ENCODE measurements at regions not wholly inside any gene's neighbourhood (a gene's known extent, or its start where the extent isn't known, plus 50 kb on each side); places are given as distances from the start of the nearest gene placed in this dataset.

DNA sequence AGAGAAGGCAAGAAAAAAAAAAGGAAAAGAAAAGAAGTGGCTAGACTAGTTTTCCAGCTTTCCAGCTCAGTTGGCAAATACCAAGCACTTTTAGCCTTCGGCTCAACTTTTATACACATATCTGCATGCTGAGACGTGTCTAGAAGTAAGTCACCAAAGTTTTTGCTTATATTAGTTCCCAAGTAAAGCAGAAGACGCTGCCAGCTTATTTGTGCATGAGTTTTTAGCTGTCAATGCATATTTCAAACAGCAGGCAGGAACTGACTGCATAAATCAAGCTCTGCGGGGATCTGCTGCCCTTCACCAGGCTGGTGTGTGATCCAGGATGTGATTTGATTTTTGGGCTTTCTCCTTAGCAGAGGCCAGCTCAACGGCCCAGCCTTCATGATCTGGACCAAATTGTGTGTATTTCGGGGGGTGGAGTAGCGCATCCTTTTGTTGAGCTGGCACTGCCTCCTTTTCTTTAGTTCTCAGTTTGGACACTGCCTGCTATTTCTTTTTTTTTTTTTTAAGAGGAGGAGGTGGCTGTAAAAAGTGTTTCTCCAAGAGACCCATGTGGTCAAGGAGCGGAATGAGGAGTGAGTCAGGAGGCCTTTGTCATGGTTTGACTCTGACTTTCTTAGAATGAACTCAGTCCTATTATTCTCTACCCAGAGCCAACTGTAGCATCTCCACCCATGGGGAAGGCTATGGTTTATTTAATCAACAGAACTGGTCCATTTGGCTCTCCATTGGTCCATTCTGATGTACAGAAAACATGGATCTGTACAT is 162.6 kb upstream of the XYLT1 start:
- in situ Hi-C loops (cut with HindIII; ENCODE audit: low sequenced_read_pairs), result no loop called here
- TF ChIP-seq, protein P1, sequence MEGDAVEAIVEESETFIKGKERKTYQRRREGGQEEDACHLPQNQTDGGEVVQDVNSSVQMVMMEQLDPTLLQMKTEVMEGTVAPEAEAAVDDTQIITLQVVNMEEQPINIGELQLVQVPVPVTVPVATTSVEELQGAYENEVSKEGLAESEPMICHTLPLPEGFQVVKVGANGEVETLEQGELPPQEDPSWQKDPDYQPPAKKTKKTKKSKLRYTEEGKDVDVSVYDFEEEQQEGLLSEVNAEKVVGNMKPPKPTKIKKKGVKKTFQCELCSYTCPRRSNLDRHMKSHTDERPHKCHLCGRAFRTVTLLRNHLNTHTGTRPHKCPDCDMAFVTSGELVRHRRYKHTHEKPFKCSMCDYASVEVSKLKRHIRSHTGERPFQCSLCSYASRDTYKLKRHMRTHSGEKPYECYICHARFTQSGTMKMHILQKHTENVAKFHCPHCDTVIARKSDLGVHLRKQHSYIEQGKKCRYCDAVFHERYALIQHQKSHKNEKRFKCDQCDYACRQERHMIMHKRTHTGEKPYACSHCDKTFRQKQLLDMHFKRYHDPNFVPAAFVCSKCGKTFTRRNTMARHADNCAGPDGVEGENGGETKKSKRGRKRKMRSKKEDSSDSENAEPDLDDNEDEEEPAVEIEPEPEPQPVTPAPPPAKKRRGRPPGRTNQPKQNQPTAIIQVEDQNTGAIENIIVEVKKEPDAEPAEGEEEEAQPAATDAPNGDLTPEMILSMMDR (IDR thresholded peaks at IDR 0.05; ENCODE audit: low read depth, low read length), result no peak
- DNase-seq (ENCODE audit: low read depth, low spot score), result no peak
- no peak overlapping the region for H3K4me3 ChIP-seq (ENCODE audit: low read depth, low read length)

DNA sequence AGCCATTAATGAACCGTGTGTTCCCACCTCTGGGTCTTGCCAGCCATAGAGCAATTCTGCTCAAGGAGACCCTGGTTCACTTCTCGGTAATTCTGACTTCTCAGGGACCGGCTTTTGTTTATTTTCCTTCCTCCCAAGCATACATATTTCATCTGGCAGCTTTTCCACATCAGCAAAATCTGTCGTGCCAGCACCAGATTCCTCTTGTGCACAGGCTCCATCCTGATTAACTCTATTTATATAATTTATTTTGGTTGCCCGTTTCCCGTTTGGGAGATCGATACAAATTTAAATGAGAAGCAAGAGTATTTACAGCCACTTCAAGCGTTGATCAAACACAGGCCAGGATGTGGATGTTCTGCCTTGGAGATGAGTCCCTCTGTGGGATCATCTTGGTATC is 161.9 kb upstream of the XYLT1 start:
- in situ Hi-C loops (cut with HindIII; ENCODE audit: low sequenced_read_pairs), result no loop called here
- no peak overlapping the region for H3K4me3 ChIP-seq (ENCODE audit: low read depth, low read length)
- TF ChIP-seq, protein P1 (IDR thresholded peaks at IDR 0.05; ENCODE audit: low read depth, low read length), result no peak
- no peak for DNase-seq (ENCODE audit: low read depth, low spot score)

DNA sequence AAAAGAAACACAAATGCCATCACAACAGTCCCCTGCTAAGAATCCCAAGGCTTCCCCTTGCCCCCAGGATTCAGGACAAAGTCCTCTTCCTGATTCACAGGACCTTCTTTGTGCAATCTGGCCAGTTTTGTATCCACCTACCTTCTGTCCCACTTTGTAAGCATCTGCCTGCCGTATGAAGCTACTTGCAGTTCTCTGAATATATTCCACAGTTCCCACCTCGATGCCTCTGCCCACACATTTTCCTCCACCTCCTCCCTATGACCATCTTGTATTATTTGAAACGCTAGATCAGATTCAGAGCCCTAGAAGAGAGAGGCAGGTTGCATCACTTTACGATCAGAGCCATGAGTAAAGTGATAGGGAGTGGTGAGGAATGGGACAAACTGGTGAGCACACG is 159.2 kb upstream of the XYLT1 start:
- in situ Hi-C loops (cut with HindIII; ENCODE audit: low sequenced_read_pairs), result no loop called here
- no peak for DNase-seq (ENCODE audit: low read depth, low spot score)
- no peak overlapping the region for H3K4me3 ChIP-seq (ENCODE audit: low read depth, low read length)
- TF ChIP-seq, protein P1 (IDR thresholded peaks at IDR 0.05; ENCODE audit: low read depth, low read length), result no peak

DNA sequence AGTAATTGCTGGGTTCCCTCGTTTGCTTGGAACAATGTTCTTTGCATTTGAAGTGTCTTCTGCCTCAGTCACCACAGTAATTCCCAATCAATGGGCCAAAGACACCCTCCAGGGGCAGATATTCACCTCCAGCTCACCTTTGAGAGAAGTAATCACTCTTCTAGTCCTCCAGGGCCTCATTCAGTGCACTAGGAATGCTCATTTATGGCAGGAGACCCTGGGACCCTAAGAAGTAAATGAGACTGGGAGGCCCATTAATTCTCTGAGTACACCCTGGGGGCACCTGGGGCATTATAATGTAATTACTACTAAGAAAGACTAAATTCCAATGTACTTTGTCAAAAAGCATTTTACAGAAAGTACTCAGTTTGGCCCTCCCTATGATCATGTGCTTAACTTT is 158.2 kb upstream of the XYLT1 start:
- no peak for DNase-seq (ENCODE audit: low read depth, low spot score)

GRCh38 chr16:17622366-17622765 is 151.6 kb upstream of the XYLT1 start:
- H3K4me3 ChIP-seq (ENCODE audit: low read depth, low read length), result no peak overlapping the region
- TF ChIP-seq, protein P1 (IDR thresholded peaks at IDR 0.05; ENCODE audit: low read depth, low read length), result no peak
- in situ Hi-C loops (cut with HindIII; ENCODE audit: low sequenced_read_pairs), result no loop called here
- no peak for DNase-seq (ENCODE audit: low read depth, low spot score)

More for the DNA sequence above, 158.2 kb upstream of the XYLT1 start:
- in situ Hi-C loops (cut with HindIII; ENCODE audit: low sequenced_read_pairs), result no loop called here
- no peak overlapping the region for H3K4me3 ChIP-seq (ENCODE audit: low read depth, low read length)
- TF ChIP-seq, protein P1 (IDR thresholded peaks at IDR 0.05; ENCODE audit: low read depth, low read length), result no peak

GRCh38 chr16:17619261-17619660 is 148.5 kb upstream of the XYLT1 start:
- no peak overlapping the region for H3K4me3 ChIP-seq (ENCODE audit: low read depth, low read length)
- in situ Hi-C loops (cut with HindIII; ENCODE audit: low sequenced_read_pairs), result no loop called here
- no peak for DNase-seq (ENCODE audit: low read depth, low spot score)
- TF ChIP-seq, protein P1 (IDR thresholded peaks at IDR 0.05; ENCODE audit: low read depth, low read length), result no peak

Measured in astrocyte of the spinal cord (primary cell).